Heart right ventricle (tissue), 16 donors: ENCODE measurements at regions not wholly inside any gene's neighbourhood (a gene's known extent, or its start where the extent isn't known, plus 50 kb on each side); places are given as distances from the start of the nearest gene placed in this dataset.
"Not testable (repeated sequence)": the region's sequence is repeated elsewhere in the genome, so short reads cannot be mapped to it uniquely, and the experiment has no call there.

Experiments
- ATAC-seq, 8 donors: fragments of 200-7000 bp; cut with Tn5 transposase; one replicate each; pipeline ENCODE4 v1.9.1; 2020; ENCODE audit warnings: mild to moderate bottlenecking in 8 of 8, moderate library complexity in 8 of 8, moderate number of reproducible peaks in 1 of 8
- DNase-seq, 2 donors: peaks; one replicate each; pipeline ENCODE4 v3.0.0-alpha.2; 2020
- H3K27ac ChIP-seq, 10 donors: fragments of 200-600 bp; sonication (generic) in 2 of 10; one replicate each; pipeline versions ENCODE4 v1.5.0 to v1.8.0; 2020 to 2022; ENCODE audit warnings: mild to moderate bottlenecking in 3 of 10
- H3K27me3 ChIP-seq, 7 donors: fragments of 200-600 bp; one replicate each; pipeline ENCODE4 v1.8.0; 2021 to 2022; ENCODE audit warnings: mild to moderate bottlenecking in 2 of 7
- H3K36me3 ChIP-seq, 9 donors: fragments of 200-600 bp; sonication (generic) in 1 of 9; one replicate each; pipeline versions ENCODE4 v1.5.0 to v1.8.0; 2020 to 2022; ENCODE audit warnings: mild to moderate bottlenecking in 2 of 9
- H3K4me1 ChIP-seq, 9 donors: fragments of 200-600 bp; sonication (generic) in 1 of 9; one replicate each; pipeline versions ENCODE4 v1.5.0 to v1.8.0; 2020 to 2022; ENCODE audit warnings: mild to moderate bottlenecking in 4 of 9
- H3K4me3 ChIP-seq, 10 donors: fragments of 200-600 bp; sonication (generic) in 2 of 10; one replicate each; pipeline versions ENCODE4 v1.5.0 to v1.8.0; 2020 to 2022; ENCODE audit warnings: mild to moderate bottlenecking in 7 of 10, moderate library complexity in 2 of 10
- H3K9me3 ChIP-seq, 11 donors: fragments of 200-600 bp in 10 of 11; sonication (generic) in 2 of 11; one replicate each; pipeline versions ENCODE4 v1.5.0 to v1.8.0; 2013 to 2022; ENCODE audit warnings: mild to moderate bottlenecking in 2 of 11, control low read depth in 1 of 11, moderate library complexity in 1 of 11
- CTCF ChIP-seq, 9 donors: fragments of 200-600 bp; sonication (generic) in 2 of 9; IDR thresholded peaks; one replicate each; pipeline versions ENCODE4 v1.5.0 to v1.8.0; 2021 to 2022; ENCODE audit warnings: antibody characterized with exemption in 9 of 9, mild to moderate bottlenecking in 5 of 9, moderate library complexity in 1 of 9
- WGBS, 2 donors: extraction: QIAGEN DNeasy Blood & Tissue Kit; methylation state at CpG; one replicate each; pipeline ENCODE4 v1.1.7; 2013; ENCODE audit warnings: inconsistent platforms in 1 of 2; 5-methylcytosine and 5-hydroxymethylcytosine counted together
- intact Hi-C, 10 donors: fragments of 100-400 bp; cut with DNase I; formaldehyde crosslinking; loops; one replicate each; pipeline versions ENCODE4 v1.11.1 to v1.14.2; 2022
- donor health status: Arrhythmogenic right ventricular cardiomyopathy.
- donor health status: ischemic (EF 13 %, LVEDD 7.1; RV severe dilation, severe dysfunction).
- donor health status: healthy with polysubstance abuse.
- donor health status: DM: no; HTN: yes; CAD: no.
- donor health status: DM: no; HTN: no; CAD: no.
- donor health status: ischemic (EF 25% LVEDD 6.9; RV normal size, moderate dysfunction).
- donor health status: ischemic (EF 25% LVEDD 5.7; RV mildly dilated, moderate dysfunction).
- donor health status: healthy.
- donor health status: DM: yes; HTN: yes; CAD: no.
- donor health status: Ischemic cardiomyopathy.
- donor health status: ischemic (EF 35%, LVEDD 5.7; RV mildly dilated, moderate dysfunction).
- donor health status: nonischemic (EF 11% LVEDD 7.7; RV severe dilation, severe dysfunction).
- donor health status: DM: yes; HTN: yes; CAD: no.
- donor health status: PGD.
- donor health status: ischemic (EF 29% LVEDD 5.4; RV normal size, mild dysfunction).
- donor health status: nonischemic (EF 23%, LVEDD 6.1; RV moderate dilation, normal function).

- Histone ChIP-seq H3K4me3 (no peak overlapping the region), H3K9me3 (no peaks in the 10 kb centered on the region), H3K27ac (no peak overlapping the region), H3K36me3 (no peaks in the 10 kb centered on the region), H3K4me1 (no peaks in the 10 kb centered on the region), H3K27me3 (peaks cover 0 to 28% (median 9%) of the 10 kb centered on the region in 7 donors)
- 82 to 85% methylated on average over 5 of the region's 5 CpGs for WGBS, 2 donors
- ATAC-seq, result no peak
- intact Hi-C loops, result no loop called here
- no peak for TF ChIP-seq CTCF (IDR thresholded peaks at IDR 0.05)
- DNase-seq, result no peak
These were observed 132.7 kb upstream of the CADM1 start for GRCh38 chr11:115636753-115637527.

- H3K9me3 ChIP-seq, H3K4me3 ChIP-seq, intact Hi-C loops, ATAC-seq, H3K36me3 ChIP-seq, H3K27ac ChIP-seq, DNase-seq, H3K4me1 ChIP-seq: not testable (repeated sequence)
- H3K27me3 ChIP-seq, result peaks cover 0 to 27% (median 6%) of the 10 kb centered on the region in 7 donors
- 97% methylated on average over 25 to 27 of the region's 27 CpGs for WGBS, 2 donors
These were observed 129.8 kb upstream of the CADM1 start for GRCh38 chr11:115633977-115634376.

DNA sequence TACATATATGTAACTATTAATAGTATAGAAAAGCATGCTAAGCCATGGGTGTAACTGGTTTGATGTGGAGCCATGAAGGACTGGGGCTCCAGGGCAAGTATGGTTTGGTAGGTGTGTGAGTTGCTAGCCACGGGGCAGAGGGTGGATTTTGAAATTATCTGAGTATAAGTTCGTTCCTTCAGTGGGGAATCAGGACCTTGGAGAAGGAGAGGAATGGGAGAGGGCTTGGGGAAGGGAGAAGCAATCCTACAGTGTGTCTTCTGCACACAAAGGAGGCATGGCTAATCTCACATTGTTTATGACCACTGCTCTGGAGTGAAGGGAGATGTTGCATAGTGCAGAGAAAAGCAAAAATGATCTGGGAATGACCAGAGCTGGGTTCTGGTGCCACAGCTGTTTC, 127.8 kb upstream of the CADM1 start:
- ATAC-seq, result no peak
- intact Hi-C loops, result no loop called here
- Histone ChIP-seq H3K36me3 (no peaks in the 10 kb centered on the region), H3K4me3 (no peak overlapping the region), H3K9me3 (no peaks in the 10 kb centered on the region), H3K27me3 (peaks cover 0 to 17% (median 5%) of the 10 kb centered on the region in 7 donors), H3K27ac (no peak overlapping the region), H3K4me1 (no peaks in the 10 kb centered on the region)
- TF ChIP-seq CTCF (IDR thresholded peaks at IDR 0.05), result no peak
- 71 to 80% methylated on average over 2 of the region's 2 CpGs for WGBS, 2 donors
- DNase-seq, result no peak

DNA sequence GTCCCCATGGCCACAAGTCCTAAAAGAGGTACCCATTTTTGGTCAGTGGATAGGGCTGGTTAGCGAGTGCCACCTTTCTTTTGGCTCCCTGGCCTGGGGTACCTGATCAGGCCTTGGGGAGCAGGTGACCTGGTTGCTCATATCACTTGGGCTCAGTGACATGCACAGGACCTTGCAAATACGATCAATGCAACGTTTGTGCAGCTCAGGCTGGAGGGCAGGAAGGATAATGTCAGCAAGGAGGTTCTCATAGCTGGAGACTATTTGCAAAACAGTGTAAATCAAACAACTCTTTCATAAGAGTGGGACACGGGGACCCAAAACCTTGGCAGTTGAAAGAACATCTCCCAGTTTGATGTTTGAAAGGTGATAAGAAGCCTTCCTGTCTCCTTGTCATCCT, 127.4 kb upstream of the CADM1 start:
- TF ChIP-seq CTCF (IDR thresholded peaks at IDR 0.05), result no peak
- ATAC-seq, result no peak
- 86 to 87% methylated on average over 4 of the region's 4 CpGs for WGBS, 2 donors
- DNase-seq, result no peak
- Histone ChIP-seq H3K27ac (no peak overlapping the region), H3K4me3 (no peak overlapping the region), H3K27me3 (peaks cover 0 to 17% (median 3%) of the 10 kb centered on the region in 7 donors), H3K4me1 (no peaks in the 10 kb centered on the region), H3K9me3 (no peaks in the 10 kb centered on the region), H3K36me3 (no peaks in the 10 kb centered on the region)
- intact Hi-C loops, result no loop called here

DNA sequence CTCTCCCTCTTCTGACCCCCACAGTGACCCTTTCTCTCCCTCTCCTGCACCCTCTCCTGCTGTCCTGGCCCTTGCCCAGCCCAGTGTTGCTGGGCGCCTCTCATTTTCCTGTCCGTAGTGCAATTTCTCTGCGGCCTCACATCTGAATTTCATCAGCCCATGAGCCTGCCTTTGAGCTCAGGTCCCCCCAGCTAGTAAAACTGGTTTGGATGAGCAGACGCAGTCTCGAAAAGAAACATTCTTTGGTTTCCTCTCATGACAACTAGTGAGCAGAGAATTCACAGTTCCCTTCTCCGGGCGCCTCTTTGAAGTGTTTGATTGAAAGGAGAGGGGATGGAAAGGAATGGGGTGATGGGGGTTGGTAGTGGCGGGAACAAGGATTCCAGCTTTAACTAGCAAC, 126.0 kb upstream of the CADM1 start:
- no peak for DNase-seq
- 72 to 80% methylated on average over 8 of the region's 8 CpGs for WGBS, 2 donors
- no peak overlapping the region for H3K27ac ChIP-seq
- H3K27me3 ChIP-seq, result peaks cover 0 to 17% (median 3%) of the 10 kb centered on the region in 7 donors
- H3K36me3 ChIP-seq, result no peaks in the 10 kb centered on the region
- ATAC-seq, result no peak
- TF ChIP-seq CTCF (IDR thresholded peaks at IDR 0.05), result no peak
- intact Hi-C loops, result no loop called here
- no peaks in the 10 kb centered on the region for H3K4me1 ChIP-seq
- no peaks in the 10 kb centered on the region for H3K9me3 ChIP-seq
- no peak overlapping the region for H3K4me3 ChIP-seq
